ENCODE measurements at regions not wholly inside any gene's neighbourhood (a gene's known extent, or its start where the extent isn't known, plus 50 kb on each side); places are given as distances from the start of the nearest gene placed in this dataset.

DNA sequence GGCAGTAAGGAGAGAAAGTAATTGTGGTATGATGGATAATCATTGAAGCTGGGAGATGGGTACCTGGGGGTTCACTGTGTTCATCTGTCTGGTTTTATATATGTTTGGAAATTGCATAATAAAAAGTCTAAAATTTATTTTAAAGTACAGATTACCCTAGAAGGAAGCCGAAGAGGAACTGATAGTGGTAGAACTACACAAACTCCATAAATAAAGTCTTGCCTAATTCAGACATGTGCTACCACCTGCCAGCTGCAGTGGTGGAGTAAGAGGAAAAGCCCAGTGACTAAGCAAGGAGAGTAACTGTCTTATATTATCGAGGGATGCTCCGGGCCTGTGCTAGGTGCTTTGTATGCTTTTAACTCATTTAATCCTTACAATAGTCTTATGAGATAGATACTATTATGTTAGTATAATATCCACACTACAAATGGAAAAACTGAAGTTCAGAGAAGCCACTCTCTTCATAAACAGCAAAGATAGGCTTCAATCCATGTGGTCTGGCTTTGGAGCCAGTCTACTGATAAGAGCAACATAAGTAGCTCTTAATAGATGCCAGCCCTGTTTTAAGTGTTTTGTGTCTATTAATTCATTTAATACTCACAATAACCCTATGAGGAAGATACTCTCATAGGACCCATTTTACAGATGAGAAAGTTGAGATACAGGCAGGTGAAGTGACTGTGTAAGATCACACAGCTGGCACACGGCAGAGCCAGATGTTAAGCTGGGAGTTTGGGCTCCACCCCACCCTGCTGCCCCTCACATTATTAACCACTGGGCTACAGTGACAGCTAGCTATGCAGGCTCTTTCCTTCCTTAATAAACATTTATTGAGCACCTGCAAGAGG is 56.8 kb upstream of the HNRNPU start:
- DNase-seq = no peak

DNA sequence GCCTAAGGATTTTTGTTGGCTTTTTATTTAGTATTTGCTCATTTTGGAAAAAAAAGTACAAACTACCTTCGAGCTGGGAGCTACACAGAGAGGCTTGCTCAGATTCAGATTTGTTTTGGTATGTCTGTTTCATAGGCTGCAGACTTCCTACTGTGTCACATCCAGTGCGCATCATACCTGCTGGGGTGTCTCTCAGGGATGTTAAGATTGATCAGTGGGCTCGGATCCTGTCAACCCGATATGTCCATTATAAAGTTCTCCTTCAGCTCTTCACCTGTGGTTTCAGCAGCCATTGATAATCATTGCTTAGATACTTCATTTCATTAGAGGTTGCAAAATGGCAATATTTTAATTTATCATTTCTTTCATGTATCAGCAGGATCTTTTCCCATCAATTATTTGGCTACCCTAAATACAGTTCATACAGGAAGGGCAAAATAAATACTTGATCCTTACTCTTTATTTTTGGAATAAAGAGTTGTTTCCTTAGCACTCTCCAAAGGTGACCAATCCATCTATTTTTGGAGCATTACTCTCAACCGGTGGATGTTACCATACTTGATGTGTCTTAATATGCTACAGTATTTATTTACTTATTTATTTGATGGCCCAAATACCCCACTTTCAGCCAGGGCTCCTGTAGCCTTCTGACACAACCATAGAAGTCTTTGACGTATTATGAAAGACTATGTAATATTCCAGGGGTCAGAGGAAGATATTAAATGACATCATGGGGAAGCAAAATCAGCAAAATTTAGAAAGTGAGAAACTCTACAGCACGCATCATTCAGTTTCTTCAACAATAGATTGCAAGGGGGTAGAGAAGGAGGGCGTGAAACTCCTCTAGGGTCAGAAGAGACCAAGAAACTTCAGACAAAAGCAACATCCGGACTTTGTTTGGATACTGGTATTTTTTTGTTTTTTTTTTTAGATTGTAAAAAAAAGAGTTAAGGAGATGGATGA is 55.3 kb upstream of the HNRNPU start:
- DNase-seq = no peak

- no peak for DNase-seq
Observed at GRCh38 chr1:244918421-244919319, 54.3 kb upstream of the HNRNPU start.

GRCh38 chr1:244917073-244917670 is 52.8 kb upstream of the HNRNPU start:
- no peak for DNase-seq

DNA sequence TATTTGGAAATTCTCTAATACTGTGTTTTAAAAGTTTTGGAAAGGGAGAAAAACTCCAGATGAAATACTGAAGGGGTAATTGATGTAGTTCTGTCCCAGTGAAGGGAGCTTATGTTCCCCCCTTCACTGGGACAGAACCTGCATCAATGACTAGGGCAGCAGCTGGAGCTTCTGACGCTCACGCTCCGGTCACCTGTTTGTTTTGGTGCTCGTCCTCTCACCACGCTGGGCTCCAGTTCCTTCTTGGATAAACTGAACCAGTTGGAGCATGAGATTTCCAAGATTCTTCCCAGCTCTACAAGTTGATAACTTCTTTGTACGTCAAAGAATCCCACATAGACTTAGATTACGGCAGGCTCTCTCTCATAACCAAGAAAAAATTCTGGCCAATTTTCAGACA is 51.4 kb upstream of the HNRNPU start:
- DNase-seq = no peak

DNA sequence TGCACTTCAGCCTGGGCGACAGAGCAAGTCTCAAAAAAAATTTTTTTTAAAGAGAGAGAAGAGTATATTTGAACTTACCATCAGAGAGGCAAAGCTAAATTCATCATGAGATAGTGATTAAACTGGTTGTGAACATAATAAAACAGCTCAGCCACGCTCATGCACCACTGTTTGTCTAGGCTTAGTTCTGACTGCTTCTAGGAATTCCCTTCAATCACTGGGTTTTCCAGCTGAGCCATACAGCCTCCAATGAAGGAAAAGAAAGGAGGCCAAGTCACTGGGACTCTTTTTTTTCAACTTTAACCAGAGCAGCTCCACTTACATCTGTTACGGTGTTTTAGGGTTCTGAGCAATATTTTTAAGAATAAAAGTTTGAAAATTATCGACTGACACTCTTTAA is 50.4 kb upstream of the HNRNPU start:
- DNase-seq = no peak

Data from fibroblast of upper back skin (primary cell).